ENCODE measurements at regions not wholly inside any gene's neighbourhood (a gene's known extent, or its start where the extent isn't known, plus 50 kb on each side); places are given as distances from the start of the nearest gene placed in this dataset.

DNA sequence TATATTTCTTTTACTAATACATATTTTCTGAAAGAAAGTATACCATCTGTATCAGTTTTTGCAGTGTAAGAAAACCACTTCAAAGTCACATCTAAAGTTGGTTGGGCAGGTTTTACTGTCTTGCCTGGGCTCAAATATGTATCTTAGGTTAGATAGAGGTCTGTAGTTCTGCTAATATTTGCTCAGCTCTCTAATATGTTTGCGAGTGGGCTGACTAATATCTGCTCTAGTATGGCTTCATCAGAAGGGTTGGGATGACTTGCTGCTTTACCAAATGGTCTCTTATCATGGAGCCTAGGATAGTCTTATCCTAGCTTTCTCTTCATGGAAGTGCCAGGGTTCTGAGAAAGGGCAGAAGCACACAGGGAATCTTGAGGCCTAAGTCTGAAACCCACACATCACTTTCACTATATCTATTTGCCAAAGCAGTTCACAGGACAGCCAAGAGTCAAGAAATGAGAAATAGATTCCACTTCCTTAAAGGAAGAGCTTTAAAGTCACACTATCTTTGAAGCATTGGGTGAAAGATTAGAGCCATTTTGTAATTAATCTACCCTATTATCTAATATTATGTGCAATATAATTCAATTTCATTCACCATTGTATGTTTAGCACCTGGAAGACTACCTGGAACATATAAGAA lies 610.0 kb downstream of the KCNJ3 start:
- DNase-seq (ENCODE audit: low read depth in 3 of 3), result no peak

DNA sequence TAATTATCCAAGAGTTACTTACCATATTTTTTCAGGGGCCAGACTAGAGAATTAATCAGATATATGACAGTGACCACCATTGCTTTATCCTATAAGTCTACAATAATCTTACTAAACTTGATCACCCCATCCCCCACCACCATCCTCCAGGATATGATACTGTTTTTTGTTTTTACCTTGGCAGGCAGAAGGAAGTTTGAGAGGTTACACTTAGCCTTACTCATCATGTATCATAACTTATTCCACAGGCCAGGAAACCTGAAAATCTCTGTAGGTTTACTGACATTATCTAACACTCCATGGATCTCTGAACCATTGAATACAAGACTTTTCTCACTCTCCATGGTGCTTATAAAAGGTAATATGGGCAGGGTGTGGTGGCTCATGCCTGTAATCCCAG lies 602.7 kb downstream of the KCNJ3 start:
- no peak for DNase-seq (ENCODE audit: low read depth in 3 of 3)

DNA sequence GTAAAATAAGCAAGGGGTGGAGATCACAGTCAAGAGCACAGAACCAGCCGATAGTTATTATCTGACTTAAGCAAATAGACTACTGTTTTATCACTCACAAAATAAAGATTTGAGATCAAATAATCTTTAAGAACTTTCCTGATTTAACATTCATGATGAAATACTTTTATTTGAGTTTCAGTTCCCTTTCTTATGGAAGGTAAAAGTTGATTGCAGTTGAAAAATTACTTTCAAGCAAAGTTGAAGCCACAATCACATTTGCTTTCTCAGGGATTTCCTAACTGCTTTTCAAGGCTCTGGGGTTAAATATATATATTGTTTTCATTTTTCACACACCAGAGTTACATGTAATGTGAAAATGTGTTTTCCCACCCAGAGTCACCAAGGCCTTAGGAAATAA lies 599.5 kb downstream of the KCNJ3 start:
- DNase-seq (ENCODE audit: low read depth in 3 of 3), result no peak

DNA sequence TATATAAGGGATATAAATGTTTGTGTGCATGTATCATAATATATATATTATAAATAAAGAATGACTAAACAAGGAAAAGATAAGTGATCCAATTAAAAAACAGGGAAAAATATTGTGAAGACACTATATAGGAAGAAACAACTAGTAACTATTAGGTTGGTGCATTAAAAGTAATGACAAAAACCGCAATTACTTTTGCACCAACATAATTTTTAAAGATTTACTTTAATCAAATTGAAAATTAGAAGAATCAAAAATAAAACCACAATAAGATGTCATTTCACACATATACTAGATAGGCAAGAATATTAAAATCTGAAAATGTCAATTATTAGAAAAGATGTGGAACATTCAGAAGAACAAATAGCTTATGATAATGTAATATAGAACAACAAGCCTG lies 595.9 kb downstream of the KCNJ3 start:
- no peak for DNase-seq (ENCODE audit: low read depth in 3 of 3)

DNA sequence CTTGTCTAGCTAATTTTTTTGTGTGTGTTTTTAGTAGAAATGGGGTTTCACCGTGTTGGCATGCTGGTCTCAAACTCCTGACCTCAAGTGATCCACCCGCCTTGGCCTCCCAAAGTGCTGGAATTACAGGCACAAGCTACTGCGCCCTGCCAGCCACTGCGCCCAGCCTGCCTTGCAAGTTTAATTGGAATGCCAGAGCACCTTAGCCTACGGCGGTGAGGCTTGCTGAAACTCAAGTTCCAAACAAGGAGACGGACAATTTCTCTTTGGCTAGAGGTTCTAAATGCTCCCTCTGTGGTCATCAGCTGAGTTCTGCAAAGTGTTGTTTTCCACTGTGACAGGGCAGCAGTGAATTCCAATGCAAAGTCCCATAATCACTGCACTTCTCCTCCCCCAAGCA lies 583.4 kb downstream of the KCNJ3 start:
- no peak for DNase-seq (ENCODE audit: low read depth in 3 of 3)

DNA sequence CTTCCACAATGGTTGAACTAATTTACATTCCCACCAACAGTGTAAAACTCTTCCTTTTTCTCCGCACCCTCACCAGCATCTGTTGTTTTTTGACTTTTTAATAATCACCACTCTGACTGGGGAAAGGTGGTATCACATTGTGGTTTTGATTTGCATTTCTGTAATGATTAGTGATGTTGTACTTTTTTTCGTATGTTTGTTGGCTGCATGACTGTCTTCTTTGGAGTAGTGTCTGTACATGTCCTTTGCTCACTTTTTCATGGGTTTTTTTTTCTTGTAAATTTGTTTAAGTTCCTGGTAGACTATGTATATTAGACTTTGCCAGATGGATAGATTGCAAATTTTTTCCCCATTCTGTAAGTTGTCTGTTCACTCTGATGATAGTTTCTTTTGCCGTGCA lies 574.8 kb downstream of the KCNJ3 start:
- no peak for DNase-seq (ENCODE audit: low read depth in 3 of 3)

DNA sequence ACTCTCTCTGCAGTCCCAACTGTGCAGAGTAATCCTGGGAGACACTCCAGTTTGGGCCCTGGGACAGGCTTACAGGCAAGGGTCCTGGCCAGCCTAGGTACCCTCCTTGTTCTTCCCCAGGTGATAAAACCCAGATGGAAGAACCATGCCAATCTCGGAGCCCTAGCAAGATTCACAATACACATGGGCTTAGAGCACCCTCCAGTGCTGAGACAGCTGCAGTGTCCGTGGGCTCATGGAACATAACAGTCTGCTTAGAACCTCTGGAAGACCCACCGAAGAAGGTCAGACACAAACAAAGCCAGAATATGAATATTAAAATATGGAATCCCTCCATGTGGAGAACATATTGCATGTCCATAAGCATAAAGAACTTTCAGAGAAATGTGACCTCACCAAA lies 568.1 kb downstream of the KCNJ3 start:
- no peak for DNase-seq (ENCODE audit: low read depth in 3 of 3)

DNA sequence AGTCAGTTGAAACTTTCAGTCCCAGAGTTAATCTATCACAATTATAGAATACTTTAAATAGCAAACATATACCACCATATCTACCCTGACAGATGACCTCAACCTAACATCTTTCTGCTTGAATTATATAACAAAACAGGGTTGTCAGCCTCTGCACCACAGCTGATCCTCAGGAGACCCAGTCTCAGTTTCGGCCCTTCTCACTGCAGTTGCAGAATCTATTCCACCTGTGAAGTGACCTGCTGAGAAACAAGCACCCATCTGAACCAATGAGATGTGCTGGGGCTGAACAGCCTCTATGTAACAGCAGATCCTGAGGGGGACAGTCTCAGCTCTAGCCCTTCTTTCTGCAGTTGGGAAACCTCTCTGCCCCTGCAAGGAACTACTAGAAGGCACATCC lies 567.6 kb downstream of the KCNJ3 start:
- no peak for DNase-seq (ENCODE audit: low read depth in 3 of 3)

DNA sequence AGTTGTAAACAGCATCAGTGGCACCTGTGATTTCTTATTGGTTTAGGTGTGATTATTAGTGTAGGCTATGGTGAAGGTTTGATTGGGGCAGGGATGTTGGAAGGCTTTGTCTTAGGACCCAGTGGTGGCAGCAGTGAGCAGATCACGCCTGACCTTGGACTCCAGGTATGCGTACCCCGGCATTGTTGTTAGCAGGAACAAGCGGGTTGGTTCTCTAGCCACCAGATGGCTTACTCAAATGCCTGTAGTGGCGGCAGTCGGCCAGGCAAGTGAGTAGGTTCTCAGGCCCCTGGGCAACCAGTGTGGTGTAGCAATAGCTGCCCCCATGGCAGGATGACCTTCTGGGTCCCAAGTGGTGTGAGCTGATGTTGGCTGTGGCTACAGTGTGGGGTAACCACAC lies 558.3 kb downstream of the KCNJ3 start:
- no peak for DNase-seq (ENCODE audit: low read depth in 3 of 3)

DNA sequence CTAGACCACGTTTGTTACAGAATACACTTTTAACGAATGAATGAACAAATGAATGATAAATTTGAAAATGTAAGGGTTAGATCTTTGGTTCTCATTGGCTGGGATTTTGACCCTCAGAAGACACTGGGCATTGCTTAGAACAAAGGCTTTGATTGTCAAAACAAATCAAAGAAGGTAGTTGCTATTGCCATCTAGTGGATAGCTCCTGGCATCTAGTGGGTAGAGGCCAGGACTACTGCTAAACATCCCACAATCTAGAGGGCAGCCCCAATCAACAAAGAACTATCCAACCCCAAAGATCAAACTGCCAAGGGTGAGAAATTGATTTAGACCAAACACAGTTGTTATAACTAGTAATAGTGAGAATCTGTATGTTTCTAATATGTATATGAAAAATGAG lies 552.3 kb downstream of the KCNJ3 start:
- DNase-seq (ENCODE audit: low read depth in 3 of 3), result no peak

DNA sequence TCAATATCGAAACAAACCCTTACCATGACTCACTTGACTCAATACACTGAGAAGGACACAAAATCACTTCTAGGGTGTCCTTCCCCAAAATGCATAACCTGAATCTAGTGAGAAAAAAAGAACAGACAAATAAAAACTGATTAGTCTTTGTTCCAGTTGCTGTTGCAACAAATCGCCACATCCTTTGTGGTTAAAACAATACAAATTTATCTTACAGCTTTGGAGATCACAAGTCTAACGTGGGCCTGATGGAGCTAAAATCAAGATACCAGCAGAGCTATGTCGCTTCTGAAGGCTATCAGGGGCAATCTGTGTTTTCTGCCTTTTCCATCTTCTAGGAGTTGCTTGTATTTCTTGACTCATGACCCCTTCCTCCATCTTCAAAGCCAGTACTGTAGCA lies 541.7 kb downstream of the KCNJ3 start:
- DNase-seq (ENCODE audit: low read depth in 3 of 3), result no peak

DNA sequence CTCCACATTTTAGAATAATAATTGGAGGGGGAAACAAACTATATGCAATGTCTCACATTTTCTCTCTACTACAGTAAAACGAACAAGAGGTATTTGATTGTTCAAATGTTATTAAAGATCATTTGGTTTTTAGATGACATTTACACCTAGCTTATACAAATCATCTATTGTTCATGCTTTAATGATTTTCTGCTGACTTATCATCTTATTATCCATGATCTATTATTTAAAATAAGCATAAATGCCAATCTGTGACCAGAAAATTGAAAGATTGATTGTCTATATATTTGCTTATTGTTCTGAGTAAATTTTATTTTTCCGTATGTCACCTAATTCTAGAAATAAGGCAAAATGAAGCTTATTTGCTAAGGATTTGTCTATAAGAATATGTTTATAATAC lies 537.2 kb downstream of the KCNJ3 start:
- no peak for DNase-seq (ENCODE audit: low read depth in 3 of 3)

DNA sequence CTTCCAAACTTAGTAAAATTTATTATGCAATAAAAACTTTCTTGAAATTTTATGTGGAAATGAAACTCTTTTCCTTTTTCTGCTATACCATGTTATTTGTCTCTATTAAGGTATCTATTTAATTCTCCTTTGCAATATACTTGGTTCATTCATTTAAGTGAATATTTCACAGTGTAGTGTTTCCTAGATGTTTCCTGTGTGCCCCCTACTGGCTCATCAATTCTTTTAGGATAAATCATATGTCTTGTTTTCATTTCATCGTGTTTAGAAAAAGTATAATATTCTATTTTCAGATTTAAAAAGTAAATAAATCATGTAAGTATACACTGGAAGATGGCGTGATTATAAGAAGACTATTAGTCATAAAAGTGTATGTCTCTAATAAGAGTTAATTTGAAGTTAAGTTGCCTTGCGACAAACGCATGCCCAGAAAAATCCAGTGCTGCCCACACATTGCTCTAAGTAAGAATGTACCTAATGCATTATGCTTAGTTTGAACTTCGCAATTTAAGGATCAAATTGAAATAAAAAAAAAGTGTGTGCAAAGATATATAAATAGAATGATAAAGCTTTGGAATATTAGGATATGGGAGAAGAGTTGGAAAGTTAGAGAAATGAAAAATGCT lies 525.4 kb downstream of the KCNJ3 start:
- no peak for DNase-seq (ENCODE audit: low read depth in 3 of 3)

DNA sequence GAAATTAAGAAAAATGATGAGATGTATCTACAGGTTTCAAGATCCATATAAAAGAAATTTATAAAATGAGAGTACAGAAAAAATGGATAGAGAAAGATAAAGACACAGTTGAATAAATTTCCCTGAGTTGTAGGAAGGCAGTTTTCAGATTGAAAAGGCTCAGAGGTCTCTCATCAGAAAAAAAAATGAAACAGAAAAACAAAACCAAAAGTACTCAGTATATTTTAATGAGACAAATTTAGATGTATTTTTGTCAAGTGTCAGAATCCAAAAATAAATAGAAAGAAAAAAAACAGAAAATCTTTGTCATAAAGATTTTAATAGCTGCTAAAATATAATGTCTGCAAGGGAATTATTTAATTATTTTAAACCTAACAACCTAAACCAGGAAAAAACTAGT lies 520.5 kb downstream of the KCNJ3 start:
- DNase-seq (ENCODE audit: low read depth in 3 of 3), result no peak

DNA sequence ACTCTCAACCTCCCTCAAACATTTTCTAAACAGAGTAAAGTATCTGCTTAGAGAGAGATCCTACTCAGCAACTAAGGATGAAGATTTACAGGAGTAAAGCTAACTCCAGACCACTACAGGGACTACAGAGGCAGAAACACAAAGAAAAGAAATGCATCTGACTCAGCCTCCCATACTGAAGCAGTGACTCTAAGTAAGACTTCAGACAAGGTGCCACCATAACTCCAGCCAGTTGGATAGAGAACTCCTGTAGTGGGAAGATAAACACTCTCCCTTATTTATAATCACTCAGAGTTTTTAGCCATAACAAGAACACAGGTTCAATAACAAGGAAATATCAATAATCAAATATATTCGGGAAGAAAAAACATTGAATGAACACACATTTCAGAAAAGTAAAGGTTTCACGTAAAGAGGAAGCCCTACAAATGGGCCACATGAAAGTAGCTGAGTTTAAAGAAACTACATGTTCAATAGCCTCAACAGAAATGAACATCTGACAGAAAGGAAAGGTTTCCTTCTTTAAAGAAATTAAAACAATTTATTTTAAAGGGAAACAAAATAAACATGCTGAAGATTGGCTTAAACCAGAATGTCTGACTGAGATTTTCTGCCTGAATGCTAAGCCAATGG lies 519.9 kb downstream of the KCNJ3 start:
- DNase-seq (ENCODE audit: low read depth in 3 of 3), result no peak

DNA sequence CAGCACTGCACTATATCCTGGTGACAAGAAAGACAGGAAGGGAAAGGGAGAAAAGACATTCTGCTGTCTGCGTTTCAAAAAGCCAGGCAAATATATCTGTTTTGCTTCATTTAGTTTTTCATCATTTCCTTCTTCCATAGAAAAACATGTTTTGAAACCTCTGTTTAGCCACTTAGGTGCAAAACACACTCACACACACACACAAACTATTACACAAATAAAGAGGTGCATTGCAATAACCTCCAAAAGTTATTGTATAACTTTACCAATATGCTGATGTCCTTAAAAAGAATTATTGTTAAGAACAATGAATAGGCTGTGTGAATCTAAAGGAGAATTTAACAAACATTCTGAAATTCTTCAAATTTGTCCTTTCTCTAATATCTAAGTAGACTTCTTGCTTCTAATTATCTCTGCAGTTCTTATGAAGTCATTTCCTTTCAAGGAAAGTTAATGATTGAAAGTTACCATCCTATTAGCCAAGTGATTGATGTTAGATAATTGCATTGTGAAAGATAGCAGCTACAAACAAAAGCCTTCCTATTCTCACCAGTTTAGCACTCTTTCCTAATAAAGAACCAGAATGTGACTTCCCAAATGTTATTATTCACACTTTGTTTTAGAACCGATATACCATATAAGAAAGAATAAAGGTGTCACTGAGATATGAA lies 516.7 kb downstream of the KCNJ3 start:
- DNase-seq (ENCODE audit: low read depth in 3 of 3), result no peak

DNA sequence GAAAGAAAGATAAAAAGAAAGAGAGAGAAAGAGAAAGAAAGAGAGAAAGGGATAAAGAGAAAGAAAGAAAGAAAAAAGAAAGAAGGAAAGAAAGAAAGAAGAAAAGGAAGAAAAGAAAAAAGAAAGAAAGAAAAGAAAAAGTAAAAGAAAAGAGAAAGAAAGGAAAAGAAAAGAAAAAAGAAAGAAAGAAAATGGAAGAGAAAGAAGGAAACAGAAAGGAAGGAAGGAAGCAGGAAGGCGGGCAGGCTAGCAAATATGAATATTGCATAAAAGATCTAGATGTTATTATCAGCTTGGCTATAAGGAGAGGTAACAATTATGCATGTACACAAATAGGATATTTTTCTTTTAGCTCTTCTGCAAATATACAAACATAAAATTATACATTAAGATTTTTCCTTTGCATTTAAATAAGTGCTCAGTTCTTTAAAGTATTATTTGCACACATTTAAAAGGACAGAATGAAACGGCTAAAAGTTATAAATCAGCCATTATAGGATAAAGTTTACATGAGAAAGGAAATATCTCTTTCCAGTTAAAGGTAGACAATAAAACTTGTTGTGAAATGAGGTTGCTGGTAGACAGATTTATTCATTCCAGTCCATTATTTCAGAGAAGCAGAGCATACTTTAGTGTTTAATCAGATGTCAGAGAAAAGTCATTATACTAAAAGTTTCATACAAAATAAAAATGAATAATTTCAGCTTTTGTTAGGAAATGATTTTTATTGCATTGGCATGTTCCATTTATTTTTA lies 511.4 kb downstream of the KCNJ3 start:
- DNase-seq (ENCODE audit: low read depth in 3 of 3), result no peak

DNA sequence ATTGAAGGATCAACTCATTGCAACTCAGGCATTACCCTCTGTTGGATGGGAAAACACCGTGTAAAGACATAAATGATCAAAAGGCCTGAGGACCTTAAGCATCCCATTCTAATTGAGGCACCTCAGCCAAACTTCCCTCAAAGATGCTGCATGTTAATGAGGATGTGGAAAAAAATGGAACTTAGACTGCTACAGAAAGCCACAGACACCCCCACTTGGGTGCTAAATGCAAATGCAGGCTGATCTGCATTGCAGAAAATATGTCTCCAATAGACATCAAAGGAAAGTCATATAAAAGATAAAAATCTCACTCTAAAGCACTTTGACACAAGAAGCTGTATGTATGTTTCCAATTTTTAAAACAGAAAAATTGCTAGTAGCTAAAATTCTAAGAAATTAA lies 504.7 kb downstream of the KCNJ3 start:
- no peak for DNase-seq (ENCODE audit: low read depth in 3 of 3)

DNA sequence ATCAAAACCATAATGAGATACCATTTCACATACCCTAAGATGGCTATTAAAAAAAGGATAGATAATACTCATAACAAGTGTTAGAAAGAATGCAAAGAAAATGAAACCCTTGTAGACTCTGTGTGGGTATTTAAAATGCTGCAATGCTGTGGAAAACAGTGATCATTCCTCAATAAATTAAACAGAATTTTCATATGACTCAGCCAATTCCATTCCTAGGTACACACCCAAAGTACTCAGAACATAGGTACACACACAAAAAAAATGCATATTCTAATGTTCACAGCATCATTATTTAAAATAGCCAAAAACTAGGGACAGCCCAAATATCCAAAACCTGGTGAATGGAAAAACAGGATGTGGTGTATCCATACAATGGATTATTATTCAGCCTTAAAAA lies 502.3 kb downstream of the KCNJ3 start:
- DNase-seq (ENCODE audit: low read depth in 3 of 3), result no peak

DNA sequence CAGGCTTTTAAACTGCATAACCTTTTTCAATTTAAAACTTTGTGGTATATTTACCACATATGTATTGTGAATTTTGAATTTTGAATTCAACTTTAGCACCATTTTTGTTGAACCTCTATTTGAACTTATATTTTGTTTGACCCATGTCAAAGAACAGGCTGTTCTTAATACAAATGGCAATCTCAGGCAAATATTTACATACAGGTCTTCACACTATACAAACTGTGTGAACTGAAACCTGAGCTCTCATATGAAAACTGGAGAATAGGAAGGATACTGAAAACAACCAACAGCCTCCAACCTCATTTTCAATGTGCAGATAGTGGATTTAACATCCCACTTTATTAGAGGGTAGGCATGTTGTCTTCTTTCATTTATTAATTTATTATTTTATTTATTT lies 491.8 kb downstream of the KCNJ3 start:
- DNase-seq (ENCODE audit: low read depth in 3 of 3), result no peak

DNA sequence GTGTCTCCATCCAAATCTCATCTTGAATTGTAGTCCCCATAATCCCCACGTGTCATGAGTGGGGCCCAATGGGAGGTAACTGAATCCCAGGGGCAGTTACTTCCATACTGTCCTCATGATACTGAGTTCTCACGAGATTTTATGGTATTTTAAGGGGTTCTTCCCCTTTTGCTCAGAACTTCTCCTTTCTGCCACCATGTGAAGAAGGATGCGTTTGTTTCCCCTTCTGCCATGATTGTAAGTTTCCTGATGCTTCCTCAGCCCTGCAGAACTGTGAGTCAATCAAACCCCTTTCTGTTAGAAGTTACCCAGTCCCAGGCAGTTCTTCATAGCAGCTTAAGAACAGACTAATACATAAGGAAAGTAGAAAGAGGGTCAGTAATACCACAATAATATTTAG lies 480.4 kb downstream of the KCNJ3 start:
- DNase-seq (ENCODE audit: low read depth in 3 of 3), result no peak

DNA sequence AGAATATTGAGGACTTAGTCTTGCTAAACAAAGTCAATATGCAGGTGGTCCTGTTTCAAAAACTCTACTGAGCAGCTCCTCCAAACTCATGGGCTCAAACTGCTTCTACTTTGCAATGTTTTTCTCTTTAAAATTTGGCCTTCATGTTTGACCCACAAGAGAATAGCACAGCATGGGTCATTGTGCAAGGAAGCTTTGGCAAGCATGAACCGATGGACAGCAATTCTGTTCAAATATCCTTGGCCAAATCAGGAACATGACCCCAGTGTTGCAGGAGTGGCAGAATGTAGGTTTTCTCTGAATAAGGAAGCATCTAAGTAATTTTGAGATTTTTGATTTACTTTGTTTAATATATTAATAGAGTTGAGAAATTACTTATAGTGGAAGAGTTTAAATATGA lies 477.9 kb downstream of the KCNJ3 start:
- DNase-seq (ENCODE audit: low read depth in 3 of 3), result no peak

All from stimulated activated CD4-positive, alpha-beta T cell treated with anti-CD3 and anti-CD28 coated beads, TNF-alpha, amount 100 ng/mL, for 24 hours (primary cell).